HG03066 (cell line): ENCODE measurements at regions not wholly inside any gene's neighbourhood (a gene's known extent, or its start where the extent isn't known, plus 50 kb on each side); places are given as distances from the start of the nearest gene placed in this dataset.
"Not testable (repeated sequence)": the region's sequence is repeated elsewhere in the genome, so short reads cannot be mapped to it uniquely, and the experiment has no call there.

Experiments used
- ATAC-seq: cut with Tn5 transposase; IDR thresholded peaks from one replicate; pipeline ENCODE4 v1.9.1; 2021; ENCODE audit warnings: low read depth; ENCODE audit not compliant: unreplicated experiment

DNA sequence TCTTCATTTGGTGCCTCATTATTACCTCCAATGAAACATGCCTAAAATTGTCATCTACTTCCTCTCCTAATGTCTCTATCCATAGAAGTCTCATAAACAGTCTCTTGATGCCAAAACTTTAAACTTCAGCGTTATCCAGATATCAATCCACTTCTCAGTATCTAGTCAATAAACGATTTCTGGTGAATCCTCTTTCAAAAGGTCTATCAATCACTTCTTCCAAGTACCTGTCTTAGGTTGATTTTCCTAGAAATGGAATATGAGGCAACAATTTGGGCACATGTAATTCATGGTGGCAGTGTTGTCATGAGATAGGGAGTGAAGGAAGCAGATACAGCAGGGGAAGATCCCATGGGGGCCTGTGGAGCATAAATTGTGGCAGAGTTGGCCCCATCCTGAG is 348.5 kb upstream of the POU1F1 start:
- no peak for ATAC-seq

DNA sequence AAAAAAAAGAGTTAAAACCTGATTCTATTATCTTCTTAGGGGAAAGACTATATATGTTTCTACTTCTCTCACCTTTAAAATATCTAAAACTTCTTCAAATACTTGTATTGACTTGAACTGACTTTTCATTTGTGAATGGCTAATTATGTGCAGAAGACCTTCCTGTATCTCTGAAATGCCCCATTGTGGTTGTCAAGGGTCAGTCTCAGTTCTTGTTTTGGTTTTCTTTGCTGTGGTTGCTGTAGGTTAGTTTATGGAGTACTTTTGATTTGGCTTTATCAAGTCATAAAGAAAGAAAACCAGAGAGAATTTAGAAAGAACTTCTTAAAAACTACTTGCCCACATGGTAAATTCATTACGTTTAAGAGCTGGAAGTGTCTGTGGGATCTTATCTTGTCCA is 345.3 kb upstream of the POU1F1 start:
- ATAC-seq: peak; percentile 72

DNA sequence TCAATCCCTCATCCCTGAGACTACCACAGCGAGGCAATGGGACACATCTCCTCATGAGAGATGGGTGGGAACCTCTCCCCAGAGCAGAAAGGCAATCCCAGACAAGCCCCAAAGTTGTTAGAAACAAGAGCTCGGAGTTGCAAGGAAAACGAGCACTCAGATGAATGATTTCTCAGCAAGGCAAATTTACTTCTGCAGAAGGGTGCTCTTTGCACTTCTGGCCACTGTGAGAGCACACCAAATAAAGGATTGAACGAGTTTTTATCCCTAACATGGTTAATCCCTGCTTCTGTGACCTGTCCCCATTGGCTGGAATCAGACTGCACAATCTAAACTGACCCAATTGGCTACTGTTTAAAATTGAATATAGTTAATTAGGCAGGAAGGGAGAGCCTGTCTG is 339.1 kb upstream of the POU1F1 start:
- no peak for ATAC-seq

DNA sequence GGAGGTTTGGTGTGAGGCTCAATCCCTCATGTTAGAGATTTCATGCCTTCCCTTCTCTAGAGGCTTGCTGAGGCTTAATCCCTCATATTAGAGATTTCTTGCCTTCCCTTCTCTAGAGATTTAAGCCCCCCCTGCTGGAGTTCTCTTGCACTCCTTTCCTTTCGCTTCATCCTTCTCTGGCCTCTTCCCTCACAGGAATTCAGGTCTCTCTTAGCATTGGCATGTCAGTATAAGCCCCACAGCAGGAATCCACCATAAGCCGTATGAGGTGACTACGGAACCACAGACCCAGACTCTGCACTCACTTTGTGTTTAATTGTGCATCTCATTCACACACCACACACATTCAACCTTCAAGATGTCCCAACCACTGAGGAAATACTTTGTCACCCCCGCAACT is 338.6 kb upstream of the POU1F1 start:
- no peak for ATAC-seq

DNA sequence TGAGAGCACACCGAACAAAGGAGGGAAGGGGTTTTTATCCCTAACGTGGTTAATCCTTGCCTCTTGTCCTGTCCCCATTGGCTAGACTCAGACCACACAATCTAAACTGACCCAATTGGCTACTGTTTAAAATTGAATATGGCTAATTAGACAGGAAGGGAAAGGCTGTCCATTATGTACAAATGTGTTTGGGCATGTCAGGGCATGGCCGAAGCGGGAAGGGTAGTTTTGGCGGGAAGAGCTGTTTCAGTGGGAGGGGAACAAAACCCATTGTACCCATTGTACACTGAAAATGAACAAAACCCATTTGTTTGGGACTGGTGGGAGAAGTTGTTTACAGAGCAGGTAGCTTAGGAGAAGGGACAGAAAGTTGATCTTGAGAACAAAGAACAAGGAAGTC is 330.9 kb upstream of the POU1F1 start:
- ATAC-seq: no peak

DNA sequence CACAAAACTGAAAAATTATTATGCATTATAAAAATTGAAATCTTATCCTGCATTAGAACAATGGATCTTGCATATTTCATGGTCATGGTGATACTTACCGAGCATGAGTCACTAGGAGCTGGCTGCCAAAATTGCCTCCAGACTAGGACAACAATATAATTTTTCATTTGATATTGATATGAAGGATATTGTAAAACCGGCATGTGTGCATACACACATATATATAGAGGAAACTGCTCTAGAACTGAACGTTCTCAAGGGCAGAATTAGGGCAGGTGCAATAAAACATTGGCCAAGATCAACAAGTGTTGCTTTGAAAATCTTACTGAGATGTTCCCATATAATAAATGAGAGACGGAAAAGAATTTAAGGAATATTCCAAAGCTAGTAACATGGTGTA is 319.4 kb upstream of the POU1F1 start:
- ATAC-seq: no peak

DNA sequence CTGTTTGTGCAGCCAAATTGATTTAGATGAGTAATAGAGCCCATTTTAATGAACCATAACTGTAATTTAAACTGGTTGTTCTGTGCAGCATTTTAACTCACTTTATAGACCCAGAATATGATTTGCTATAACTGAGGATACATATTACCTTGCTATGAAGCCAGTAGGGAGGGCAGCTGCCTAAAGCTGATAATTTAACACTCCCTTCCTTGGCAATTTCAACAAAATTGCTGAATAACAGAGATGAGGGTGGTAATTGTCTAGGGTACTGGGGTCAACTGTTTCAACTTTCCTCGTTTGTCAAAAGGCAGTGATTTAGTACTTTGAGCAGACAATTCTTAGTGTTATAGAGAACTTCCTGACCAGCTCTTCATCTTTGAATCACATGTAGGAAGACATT is 304.9 kb upstream of the POU1F1 start:
- no peak for ATAC-seq

DNA sequence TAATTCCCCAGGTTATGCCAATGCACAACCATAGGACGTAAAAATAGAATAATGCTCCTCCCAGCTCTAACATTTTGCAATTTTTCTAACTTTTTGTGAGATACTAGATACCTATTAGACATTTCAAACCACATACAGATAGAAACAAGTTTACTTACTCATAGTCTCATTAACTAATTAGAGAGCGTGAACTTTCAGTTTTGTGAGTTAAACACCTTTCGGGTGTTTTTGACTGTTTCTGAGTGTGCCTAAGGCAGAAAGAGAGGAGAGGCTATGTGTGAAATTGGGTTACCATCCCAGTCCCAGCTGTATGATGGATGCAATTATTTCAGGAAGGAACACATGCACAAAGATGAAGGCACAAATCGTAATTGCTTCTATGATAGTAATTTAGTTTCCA is 300.4 kb upstream of the POU1F1 start:
- ATAC-seq: no peak

DNA sequence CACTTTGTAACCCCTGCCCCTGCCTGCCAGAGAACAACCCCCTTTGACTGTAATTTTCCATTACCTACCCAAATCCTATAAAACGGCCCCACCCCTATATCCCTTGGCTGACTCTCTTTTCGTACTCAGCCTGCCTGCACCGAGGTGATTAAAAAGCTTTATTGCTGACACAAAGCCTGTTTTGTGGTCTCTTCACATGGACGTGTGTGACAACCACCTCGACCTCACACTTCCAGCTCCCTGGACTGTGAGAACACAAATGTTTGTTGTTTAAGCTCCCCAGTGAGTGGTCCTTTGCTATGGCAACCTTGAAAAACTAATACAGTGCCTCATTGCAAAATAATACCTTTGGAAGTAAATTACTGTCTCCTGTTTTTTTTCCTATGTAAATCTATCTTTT is 299.2 kb upstream of the POU1F1 start:
- no peak for ATAC-seq

DNA sequence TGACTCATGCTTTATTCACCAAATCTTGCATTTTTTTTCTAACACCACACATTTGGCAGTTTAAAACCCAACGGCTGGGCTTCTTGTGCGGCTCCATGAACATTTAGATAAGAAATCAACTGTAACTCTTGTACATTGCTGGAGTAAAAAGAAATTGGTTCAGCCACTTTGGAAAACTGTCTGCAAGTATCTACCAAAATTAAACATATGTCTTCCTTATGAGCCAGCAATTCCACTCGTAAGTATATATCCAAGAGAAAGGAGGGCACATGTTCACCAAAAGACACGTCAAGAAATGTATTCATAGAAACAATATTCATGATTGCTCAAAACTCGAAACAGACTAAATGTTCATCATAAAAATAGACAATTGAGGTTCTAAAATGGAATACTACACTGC is 291.9 kb upstream of the POU1F1 start:
- ATAC-seq: no peak

DNA sequence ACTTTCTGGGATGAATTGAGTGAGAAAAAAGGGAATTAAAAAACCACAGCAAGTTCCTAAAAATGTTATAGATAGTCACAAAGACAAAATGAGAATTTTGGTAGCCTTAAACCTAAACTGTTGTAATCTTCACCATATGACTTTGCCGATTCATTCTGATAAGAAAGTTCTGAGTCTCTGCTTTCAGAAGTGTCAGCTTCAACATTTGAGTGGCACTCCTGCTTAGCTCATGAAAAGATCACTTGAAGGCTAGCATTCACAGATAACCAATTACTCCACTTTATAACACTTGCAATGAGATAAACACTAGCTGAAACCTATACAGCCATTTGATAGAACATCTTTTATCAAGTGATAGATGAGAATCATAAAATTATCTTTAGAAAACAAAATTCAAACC is 288.1 kb upstream of the POU1F1 start:
- ATAC-seq: no peak

DNA sequence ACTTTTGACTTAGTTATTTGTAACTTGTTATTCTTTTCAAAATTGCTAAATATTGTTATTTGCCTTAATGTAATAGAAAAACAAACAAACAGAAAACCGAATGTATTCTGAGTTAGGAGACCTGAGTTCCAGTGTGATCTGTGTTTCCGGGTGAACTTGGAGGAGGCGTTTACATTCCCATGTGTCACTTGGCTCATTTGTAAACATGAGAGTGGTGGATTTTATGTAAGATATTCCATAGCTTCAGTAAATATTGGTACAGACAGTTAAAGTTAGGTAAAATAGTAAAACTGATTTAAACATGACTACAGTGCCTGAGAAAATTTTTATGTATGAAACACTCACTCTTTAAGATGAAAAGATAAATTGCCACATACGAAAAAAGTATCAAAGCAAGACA is 287.3 kb upstream of the POU1F1 start:
- no peak for ATAC-seq

DNA sequence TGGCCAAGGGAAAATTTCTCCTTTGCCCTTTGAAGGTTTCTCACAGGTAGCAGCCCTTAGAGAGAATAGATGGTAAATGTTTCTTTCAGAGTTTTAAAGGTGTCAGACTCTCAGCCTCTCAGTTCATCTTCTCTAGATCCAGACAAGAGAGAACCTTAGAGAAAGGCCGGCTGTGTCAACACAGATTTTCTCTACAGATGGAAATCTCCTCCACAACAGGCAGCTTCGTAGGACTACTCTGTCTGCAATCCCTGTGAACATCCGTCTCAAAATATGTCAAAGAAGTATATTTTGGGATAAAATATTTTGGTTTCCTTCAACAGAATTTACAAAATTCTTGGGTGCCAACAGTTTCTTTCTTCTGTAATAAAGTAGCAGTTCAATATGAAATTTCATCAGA is 282.1 kb upstream of the POU1F1 start:
- ATAC-seq: no peak

DNA sequence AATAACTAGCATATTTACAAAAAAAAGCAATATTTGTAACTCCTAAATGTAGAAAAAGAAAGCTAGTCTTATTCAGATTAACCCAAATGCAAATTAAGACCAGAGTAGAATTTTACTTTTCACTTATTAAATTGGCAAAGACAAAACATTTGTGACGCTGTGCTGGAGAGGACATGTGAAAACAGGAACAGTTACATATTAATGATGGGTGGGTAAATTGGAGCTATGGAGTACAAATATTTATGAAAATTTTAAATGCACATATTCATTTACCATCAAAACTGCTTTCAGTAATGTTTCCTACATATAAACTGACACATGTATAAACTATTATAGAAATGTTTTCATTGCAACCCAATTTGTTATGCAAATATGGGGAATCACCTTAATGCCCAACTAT is 278.9 kb upstream of the POU1F1 start:
- ATAC-seq: no peak

DNA sequence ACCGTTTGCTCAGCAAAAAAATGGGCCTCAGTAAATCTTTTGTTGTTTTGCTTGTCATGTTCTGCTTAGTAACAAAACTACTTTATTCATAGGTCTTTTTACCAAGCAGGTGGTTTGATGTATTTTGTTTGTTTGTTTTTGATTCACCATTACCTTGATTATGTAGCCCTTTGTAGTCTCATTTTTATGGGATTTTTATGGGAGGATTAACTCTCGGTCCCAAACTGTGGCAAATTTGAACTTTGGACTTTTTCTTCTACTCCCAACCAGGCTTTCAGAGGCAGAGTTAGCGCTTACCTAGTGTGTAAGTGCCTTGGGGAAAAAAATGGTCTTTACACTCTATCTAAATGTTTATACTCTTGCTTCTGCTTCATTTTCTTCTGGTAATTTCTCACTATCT is 276.7 kb upstream of the POU1F1 start:
- no peak for ATAC-seq

DNA sequence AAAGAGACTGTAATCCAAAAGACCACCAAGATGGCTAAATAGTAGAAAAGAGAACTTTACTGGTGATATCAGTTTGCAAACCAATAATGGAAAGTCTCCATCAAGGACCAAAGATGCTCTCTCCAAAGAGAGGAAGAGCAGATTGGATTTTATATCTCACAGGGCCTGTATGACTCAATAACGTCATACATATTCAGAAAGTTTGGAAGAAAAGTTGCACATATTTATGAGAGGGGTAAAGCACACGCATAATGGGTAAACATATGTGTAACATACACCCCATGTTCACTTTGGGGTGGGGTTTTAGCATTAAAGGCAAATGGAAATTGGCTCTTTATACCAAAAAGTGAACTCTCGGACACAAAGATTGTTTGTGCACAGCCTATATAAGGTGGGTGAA is 274.5 kb upstream of the POU1F1 start:
- ATAC-seq: no peak

DNA sequence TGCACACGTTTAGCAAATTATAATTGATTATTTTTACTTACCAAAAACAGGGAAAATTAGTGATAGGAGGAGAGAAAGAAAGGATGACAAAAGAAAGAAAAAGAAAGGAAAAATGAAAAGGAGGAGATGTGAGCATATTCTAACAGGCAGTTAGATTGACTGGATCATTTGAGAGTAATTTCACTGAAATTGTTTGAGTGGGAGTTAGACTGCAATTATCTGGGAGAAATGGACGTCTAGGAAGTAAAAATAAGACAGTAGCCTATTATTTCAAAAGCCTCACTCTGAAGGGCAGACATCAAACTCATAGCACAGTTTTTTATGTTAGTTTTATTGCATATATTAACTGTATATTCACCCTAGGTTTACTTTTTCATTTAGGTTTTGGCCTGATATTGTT is 272.8 kb upstream of the POU1F1 start:
- no peak for ATAC-seq

DNA sequence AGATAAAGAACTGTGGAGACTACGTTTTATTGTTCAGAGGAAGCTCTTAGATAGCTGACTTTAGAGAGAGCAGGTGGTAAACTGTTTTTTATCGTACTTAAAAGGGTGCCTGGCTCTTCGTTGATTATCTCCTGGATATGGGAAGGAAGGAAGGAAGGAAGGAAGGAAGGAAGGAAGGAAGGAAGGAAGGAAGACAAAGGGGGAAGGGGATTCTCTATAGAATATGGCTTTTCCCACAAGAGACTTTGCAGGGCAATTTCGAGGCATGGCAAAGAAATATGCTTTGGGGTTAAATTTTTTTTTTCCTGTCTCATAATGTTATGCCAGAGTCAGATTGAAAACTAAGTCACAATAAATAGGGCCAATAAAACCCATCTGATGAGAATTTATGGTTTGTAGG is 271.9 kb upstream of the POU1F1 start:
- ATAC-seq: no peak

DNA sequence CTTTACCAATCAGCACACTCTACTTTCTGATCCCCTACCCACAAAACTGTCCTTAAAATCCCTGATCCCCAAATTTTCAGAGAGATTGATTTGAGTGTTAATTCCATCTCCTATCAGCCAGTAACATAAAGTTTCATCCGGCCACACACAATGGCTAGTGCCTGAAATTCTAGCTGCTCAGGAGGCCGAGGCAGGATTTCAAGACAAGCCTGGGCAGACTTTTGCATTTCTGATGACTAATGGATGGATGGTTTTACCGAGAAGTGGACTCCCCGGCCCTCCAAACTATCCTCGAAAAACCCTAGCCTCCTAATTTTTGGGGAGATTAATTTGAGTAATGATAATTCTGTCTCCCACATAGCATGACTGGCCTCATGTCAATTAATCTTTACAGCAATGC is 269.8 kb upstream of the POU1F1 start:
- ATAC-seq: no peak

DNA sequence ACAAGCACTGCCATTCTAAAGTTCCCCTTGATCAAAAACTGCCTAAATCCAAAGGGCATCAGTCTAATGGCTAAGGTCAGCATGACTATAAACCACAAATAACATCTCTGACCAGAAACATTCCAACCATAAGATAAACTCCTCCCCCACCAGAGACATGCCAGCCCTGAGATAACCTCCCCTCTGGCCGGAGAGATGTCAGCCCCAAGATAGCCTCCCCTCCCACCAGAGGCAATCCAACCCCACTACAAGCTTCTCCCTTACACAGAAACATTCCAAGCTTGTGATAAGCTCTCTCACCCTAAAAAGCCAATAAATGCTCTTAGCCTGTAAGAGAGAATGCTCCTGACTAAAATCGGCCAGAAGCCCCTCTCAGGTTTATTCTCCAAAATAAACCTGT is 267.0 kb upstream of the POU1F1 start:
- ATAC-seq: not testable (repeated sequence)

DNA sequence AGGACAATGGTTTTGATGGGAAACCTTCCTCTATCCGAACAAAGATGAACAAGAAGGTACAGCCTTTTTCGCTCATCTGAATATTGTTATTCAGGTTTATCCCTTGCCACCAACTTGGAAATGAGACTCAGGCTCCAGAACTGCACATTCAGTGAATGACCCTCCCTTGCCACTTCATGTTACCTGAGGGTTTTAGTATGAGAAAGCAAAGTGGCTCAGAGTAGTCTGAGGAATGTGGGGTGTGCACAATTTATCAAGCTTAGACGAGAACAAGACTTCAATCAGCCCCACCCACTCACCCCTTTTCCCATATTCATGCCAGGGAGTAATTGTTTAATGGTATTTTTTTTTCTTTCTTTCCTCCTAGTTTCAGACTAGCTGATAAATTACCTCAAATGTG is 265.3 kb upstream of the POU1F1 start:
- ATAC-seq: no peak

DNA sequence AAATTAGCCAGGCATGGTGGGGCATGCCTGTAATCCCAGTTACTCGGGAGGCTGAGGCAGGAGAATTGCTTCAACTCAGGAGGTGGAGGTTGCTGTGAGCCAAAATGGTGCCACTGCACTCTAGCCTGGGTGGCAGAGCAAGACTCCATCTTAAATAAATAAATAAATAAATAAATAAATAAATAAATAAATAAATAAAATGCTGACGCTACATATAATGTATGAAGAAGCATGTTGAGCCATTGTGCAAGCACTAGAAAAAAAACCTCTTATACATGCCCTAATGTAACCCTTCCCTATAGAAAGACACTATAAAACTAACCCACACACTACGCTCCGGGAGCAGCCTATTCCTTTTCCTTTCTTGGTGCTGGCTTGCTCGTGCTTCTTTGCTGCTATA is 262.3 kb upstream of the POU1F1 start:
- not testable (repeated sequence) for ATAC-seq

DNA sequence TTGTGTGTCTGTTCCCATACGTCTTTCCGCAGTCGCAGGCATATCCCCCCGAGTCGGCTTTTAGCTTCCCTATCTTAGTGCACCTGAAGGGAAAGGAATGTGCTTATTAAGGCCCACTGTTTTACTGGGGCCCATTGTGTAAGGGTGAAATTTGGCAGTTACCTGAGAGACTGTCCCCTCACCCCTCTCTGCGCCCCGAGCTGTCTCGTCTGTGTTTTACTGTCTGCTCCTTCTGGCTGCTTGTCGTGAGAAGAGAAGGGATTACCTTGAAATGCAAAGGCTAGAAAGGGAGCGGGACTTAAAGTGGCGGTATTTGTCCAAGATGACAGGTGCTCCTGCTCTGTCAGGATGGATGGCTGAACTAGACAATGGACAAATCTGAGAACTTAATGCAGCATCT is 233.0 kb upstream of the POU1F1 start:
- ATAC-seq: no peak

DNA sequence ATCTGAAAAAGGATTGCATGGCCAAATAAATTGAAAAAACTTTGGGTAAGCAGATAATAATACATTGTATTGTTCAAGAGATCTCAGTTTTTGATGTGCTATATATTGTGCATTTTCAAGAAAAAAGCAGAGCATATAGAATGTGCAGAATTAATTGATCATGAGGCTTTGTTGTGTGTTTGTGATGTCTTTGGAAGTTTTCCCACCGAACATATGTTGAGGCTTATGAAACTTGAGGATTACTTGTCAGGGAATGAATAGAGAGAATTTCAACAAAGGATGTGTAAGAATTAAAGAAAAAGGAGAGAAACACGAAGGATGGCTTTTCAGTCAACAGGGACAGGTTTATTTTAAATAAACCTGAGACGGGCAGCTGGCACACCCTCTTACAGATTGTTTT is 232.5 kb upstream of the POU1F1 start:
- ATAC-seq: no peak
